ENCODE measurements at regions not wholly inside any gene's neighbourhood (a gene's known extent, or its start where the extent isn't known, plus 50 kb on each side); places are given as distances from the start of the nearest gene placed in this dataset.

GRCh38 chr20:6683021-6683977 is 84.2 kb upstream of the BMP2 start:
- Histone ChIP-seq H3K36me3 (no peaks in the 10 kb centered on the region), H3K27ac (no peak overlapping the region), H3K4me1 (no peaks in the 10 kb centered on the region), H3K9me3 (no peaks in the 10 kb centered on the region), H3K27me3 (no peaks in the 10 kb centered on the region), H3K4me3 (no peak overlapping the region)
- no peak for DNase-seq
- no peak for TF ChIP-seq CTCF (IDR thresholded peaks at IDR 0.05)
- intact Hi-C loops (cut with DNase I; ENCODE audit: low total_unique reads): no loop called here

- DNase-seq: no peak
- TF ChIP-seq CTCF (IDR thresholded peaks at IDR 0.05): no peak
- H3K4me3 ChIP-seq: no peak overlapping the region
- no peaks in the 10 kb centered on the region for H3K9me3 ChIP-seq
- H3K36me3 ChIP-seq: no peaks in the 10 kb centered on the region
- H3K27me3 ChIP-seq: no peaks in the 10 kb centered on the region
- intact Hi-C loops (cut with DNase I; ENCODE audit: low total_unique reads): no loop called here
- H3K4me1 ChIP-seq: no peaks in the 10 kb centered on the region
- no peak overlapping the region for H3K27ac ChIP-seq
These were observed 86.6 kb upstream of the BMP2 start for GRCh38 chr20:6680854-6681253.

DNA sequence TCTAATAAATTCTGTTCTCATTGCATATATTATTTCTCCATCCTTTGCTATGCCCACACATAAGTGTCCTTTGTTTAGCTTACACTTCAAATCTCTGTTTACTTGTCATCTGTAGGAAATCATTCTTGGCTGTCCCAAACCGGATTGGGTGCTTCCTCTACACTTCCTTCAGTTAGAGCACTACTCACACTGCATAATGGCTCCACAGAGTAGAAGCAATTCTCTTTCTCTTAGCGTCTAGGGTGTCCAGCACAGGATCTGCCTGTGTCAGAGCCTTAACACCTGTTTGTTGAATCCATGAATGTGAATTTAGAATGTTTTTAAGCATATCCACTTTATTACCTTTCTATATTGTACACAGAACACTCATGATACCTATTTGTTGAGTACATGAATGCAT is 87.0 kb upstream of the BMP2 start:
- H3K4me1 ChIP-seq: no peaks in the 10 kb centered on the region
- no peaks in the 10 kb centered on the region for H3K27me3 ChIP-seq
- no peak overlapping the region for H3K4me3 ChIP-seq
- no peaks in the 10 kb centered on the region for H3K36me3 ChIP-seq
- H3K9me3 ChIP-seq: no peaks in the 10 kb centered on the region
- intact Hi-C loops (cut with DNase I; ENCODE audit: low total_unique reads): no loop called here
- no peak overlapping the region for H3K27ac ChIP-seq
- DNase-seq: no peak
- no peak for TF ChIP-seq CTCF (IDR thresholded peaks at IDR 0.05)

DNA sequence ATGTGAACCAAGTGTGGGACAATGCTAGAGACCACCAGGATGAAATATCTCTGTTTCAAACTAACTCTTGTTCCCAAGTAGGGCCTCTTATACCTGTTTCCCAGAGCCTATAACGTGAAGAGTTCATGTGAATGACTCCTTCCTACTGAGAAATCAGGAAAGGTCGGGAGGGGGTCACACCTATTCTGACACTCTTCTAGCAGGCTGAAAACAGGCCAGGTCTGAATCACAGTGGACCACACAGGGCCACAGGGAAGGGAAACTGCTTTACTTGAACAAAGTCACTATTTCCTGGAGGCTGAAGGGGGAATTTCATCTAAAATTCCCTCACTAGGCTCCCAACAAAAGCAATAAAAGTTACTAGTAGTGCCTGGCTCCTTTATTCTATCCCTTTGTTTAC is 88.4 kb upstream of the BMP2 start:
- H3K4me3 ChIP-seq: no peak overlapping the region

GRCh38 chr20:6678101-6678500 is 89.4 kb upstream of the BMP2 start:
- no peak for DNase-seq
- intact Hi-C loops (cut with DNase I; ENCODE audit: low total_unique reads): no loop called here
- Histone ChIP-seq H3K27ac (no peak overlapping the region), H3K27me3 (no peaks in the 10 kb centered on the region), H3K4me1 (no peaks in the 10 kb centered on the region), H3K36me3 (no peaks in the 10 kb centered on the region), H3K4me3 (no peak overlapping the region), H3K9me3 (no peaks in the 10 kb centered on the region)
- TF ChIP-seq CTCF (IDR thresholded peaks at IDR 0.05): no peak

More for the DNA sequence above, 88.4 kb upstream of the BMP2 start:
- H3K27me3 ChIP-seq: no peaks in the 10 kb centered on the region
- no peaks in the 10 kb centered on the region for H3K9me3 ChIP-seq
- H3K27ac ChIP-seq: no peak overlapping the region
- no peaks in the 10 kb centered on the region for H3K36me3 ChIP-seq
- intact Hi-C loops (cut with DNase I; ENCODE audit: low total_unique reads): no loop called here
- DNase-seq: no peak
- no peaks in the 10 kb centered on the region for H3K4me1 ChIP-seq
- no peak for TF ChIP-seq CTCF (IDR thresholded peaks at IDR 0.05)
